SK-N-SH (cell line): ENCODE measurements at regions not wholly inside any gene's neighbourhood (a gene's known extent, or its start where the extent isn't known, plus 50 kb on each side); places are given as distances from the start of the nearest gene placed in this dataset.

Experiments
- small RNA-seq, 7 experiments: library from RNA; depleted of rRNA; stranded (forward); fragments of <200 nt; gene quantifications; one replicate each; pipeline ENCODE3, GENCODE V24; 2012

Small RNA genes lying in the stretch of these regions (small RNA-seq; reads per million reads assigned to genes)
- gene RNU7-188P = 0 to 0.21 (median 0) reads per million in 7 experiments
